ENCODE measurements at regions not wholly inside any gene's neighbourhood (a gene's known extent, or its start where the extent isn't known, plus 50 kb on each side); places are given as distances from the start of the nearest gene placed in this dataset.

- DNase-seq: no peak
Measured at GRCh38 chr7:35498416-35498815, 196.5 kb downstream of the HERPUD2 start.

- DNase-seq: no peak
Measured at GRCh38 chr7:35495844-35496243, 199.1 kb downstream of the HERPUD2 start.

- DNase-seq: no peak
Measured at GRCh38 chr7:35495377-35495776, 199.6 kb downstream of the HERPUD2 start.

GRCh38 chr7:35494407-35494806, 200.5 kb downstream of the HERPUD2 start:
- DNase-seq: no peak

GRCh38 chr7:35492451-35493175, 202.3 kb downstream of the HERPUD2 start:
- DNase-seq: no peak

GRCh38 chr7:35491233-35491632, 203.7 kb downstream of the HERPUD2 start:
- no peak for DNase-seq

- DNase-seq: no peak
Measured at GRCh38 chr7:35487841-35488240, 207.1 kb downstream of the HERPUD2 start.

GRCh38 chr7:35487402-35487801, 207.5 kb downstream of the HERPUD2 start:
- no peak for DNase-seq

- no peak for DNase-seq
Measured at GRCh38 chr7:35485436-35485835, 209.5 kb downstream of the HERPUD2 start.

GRCh38 chr7:35483568-35483967, 211.4 kb downstream of the HERPUD2 start:
- no peak for DNase-seq

GRCh38 chr7:35482231-35482630, 212.7 kb downstream of the HERPUD2 start:
- no peak for DNase-seq

- DNase-seq: no peak
Measured at GRCh38 chr7:35480806-35481205, 214.1 kb downstream of the HERPUD2 start.

- no peak for DNase-seq
Measured at GRCh38 chr7:35477609-35478008, 217.3 kb downstream of the HERPUD2 start.

GRCh38 chr7:35474100-35474499, 220.2 kb upstream of the TBX20 start:
- no peak for DNase-seq

- no peak for DNase-seq
Measured at GRCh38 chr7:35468606-35469005, 214.7 kb upstream of the TBX20 start.

- no peak for DNase-seq
Measured at GRCh38 chr7:35467456-35467978, 213.6 kb upstream of the TBX20 start.

- no peak for DNase-seq
Measured at GRCh38 chr7:35465791-35466336, 212.0 kb upstream of the TBX20 start.

- DNase-seq: no peak
Measured at GRCh38 chr7:35463751-35464150, 209.9 kb upstream of the TBX20 start.

- DNase-seq: no peak
Measured at GRCh38 chr7:35463176-35463700, 209.3 kb upstream of the TBX20 start.

GRCh38 chr7:35454575-35455385, 200.9 kb upstream of the TBX20 start:
- no peak for DNase-seq

GRCh38 chr7:35450456-35451214, 196.7 kb upstream of the TBX20 start:
- DNase-seq: no peak

- no peak for DNase-seq
Measured at GRCh38 chr7:35448486-35448885, 194.6 kb upstream of the TBX20 start.

GRCh38 chr7:35446091-35446490, 192.2 kb upstream of the TBX20 start:
- DNase-seq: no peak
